Mononuclear cell (primary cell): ENCODE measurements at regions not wholly inside any gene's neighbourhood (a gene's known extent, or its start where the extent isn't known, plus 50 kb on each side); places are given as distances from the start of the nearest gene placed in this dataset.

Source experiments
- H3K27me3 ChIP-seq: 2 replicates; pipeline ENCODE4 v1.6.0; 2011; ENCODE audit warnings: low read length, control low read depth; ENCODE audit not compliant: insufficient read depth
- H3K4me1 ChIP-seq: 2 replicates; pipeline ENCODE4 v1.5.1; 2011; ENCODE audit warnings: mild to moderate bottlenecking, low read length, control low read depth; ENCODE audit not compliant: insufficient read depth
- H3K4me3 ChIP-seq: 2 replicates; pipeline ENCODE4 v1.5.1; 2011; ENCODE audit warnings: mild to moderate bottlenecking, low read length, moderate library complexity
- H3K9me3 ChIP-seq: 2 replicates; pipeline ENCODE4 v1.5.1; 2011; ENCODE audit warnings: low read depth, mild to moderate bottlenecking, control low read depth, low read length

- Histone ChIP-seq H3K9me3 (no peaks in the 10 kb centered on the region), H3K4me1 (no peaks in the 10 kb centered on the region), H3K27me3 (no peaks in the 10 kb centered on the region), H3K4me3 (no peak overlapping the region)
These were observed 1066.6 kb upstream of the SLC10A2 start for GRCh38 chr13:104132849-104133248.

GRCh38 chr13:104114101-104114500 lies 1047.9 kb upstream of the SLC10A2 start:
- no peaks in the 10 kb centered on the region for H3K4me1 ChIP-seq
- H3K9me3 ChIP-seq, result peaks cover 4% of the 10 kb centered on the region
- no peaks in the 10 kb centered on the region for H3K27me3 ChIP-seq
- no peak overlapping the region for H3K4me3 ChIP-seq

- Histone ChIP-seq H3K27me3 (no peaks in the 10 kb centered on the region), H3K4me1 (no peaks in the 10 kb centered on the region), H3K9me3 (peaks cover 4% of the 10 kb centered on the region), H3K4me3 (no peak overlapping the region)
These were observed 1044.8 kb upstream of the SLC10A2 start for GRCh38 chr13:104111031-104111430.

GRCh38 chr13:104106705-104107393 lies 1040.6 kb upstream of the SLC10A2 start:
- Histone ChIP-seq H3K27me3 (no peaks in the 10 kb centered on the region), H3K4me1 (no peaks in the 10 kb centered on the region), H3K9me3 (peaks cover 4% of the 10 kb centered on the region), H3K4me3 (no peak overlapping the region)

GRCh38 chr13:104105418-104106355 lies 1039.5 kb upstream of the SLC10A2 start:
- Histone ChIP-seq H3K9me3 (peaks cover 4% of the 10 kb centered on the region), H3K27me3 (no peaks in the 10 kb centered on the region), H3K4me3 (no peak overlapping the region), H3K4me1 (no peaks in the 10 kb centered on the region)

- H3K4me3 ChIP-seq, result no peak overlapping the region
- H3K27me3 ChIP-seq, result no peaks in the 10 kb centered on the region
- H3K4me1 ChIP-seq, result no peaks in the 10 kb centered on the region
These were observed 1033.5 kb upstream of the SLC10A2 start for GRCh38 chr13:104099750-104100149.

GRCh38 chr13:104098421-104098820 lies 1032.2 kb upstream of the SLC10A2 start:
- H3K9me3 ChIP-seq, result no peaks in the 10 kb centered on the region
- H3K4me3 ChIP-seq, result no peak overlapping the region
- H3K27me3 ChIP-seq, result no peaks in the 10 kb centered on the region

More at GRCh38 chr13:104099750-104100149, 1033.5 kb upstream of the SLC10A2 start:
- H3K9me3 ChIP-seq, result no peaks in the 10 kb centered on the region

GRCh38 chr13:104086759-104087158 lies 1020.5 kb upstream of the SLC10A2 start:
- no peaks in the 10 kb centered on the region for H3K27me3 ChIP-seq
- no peaks in the 10 kb centered on the region for H3K4me1 ChIP-seq
- H3K9me3 ChIP-seq, result no peaks in the 10 kb centered on the region
- H3K4me3 ChIP-seq, result no peak overlapping the region

More at GRCh38 chr13:104098421-104098820, 1032.2 kb upstream of the SLC10A2 start:
- no peaks in the 10 kb centered on the region for H3K4me1 ChIP-seq

GRCh38 chr13:104086210-104086609 lies 1020.0 kb upstream of the SLC10A2 start:
- Histone ChIP-seq H3K4me3 (no peak overlapping the region), H3K27me3 (no peaks in the 10 kb centered on the region), H3K9me3 (no peaks in the 10 kb centered on the region), H3K4me1 (no peaks in the 10 kb centered on the region)

GRCh38 chr13:104085611-104086010 lies 1019.4 kb upstream of the SLC10A2 start:
- no peaks in the 10 kb centered on the region for H3K4me1 ChIP-seq

GRCh38 chr13:104074326-104074725 lies 1008.1 kb upstream of the SLC10A2 start:
- Histone ChIP-seq H3K27me3 (no peaks in the 10 kb centered on the region), H3K4me1 (no peaks in the 10 kb centered on the region), H3K4me3 (no peak overlapping the region), H3K9me3 (peaks cover 4% of the 10 kb centered on the region)

More at GRCh38 chr13:104085611-104086010, 1019.4 kb upstream of the SLC10A2 start:
- H3K27me3 ChIP-seq, result no peaks in the 10 kb centered on the region
- no peak overlapping the region for H3K4me3 ChIP-seq
- no peaks in the 10 kb centered on the region for H3K9me3 ChIP-seq

- Histone ChIP-seq H3K9me3 (no peaks in the 10 kb centered on the region), H3K4me3 (no peak overlapping the region), H3K27me3 (no peaks in the 10 kb centered on the region), H3K4me1 (no peaks in the 10 kb centered on the region)
These were observed 1005.6 kb upstream of the SLC10A2 start for GRCh38 chr13:104071806-104072205.

- Histone ChIP-seq H3K4me3 (no peak overlapping the region), H3K9me3 (no peaks in the 10 kb centered on the region), H3K27me3 (no peaks in the 10 kb centered on the region), H3K4me1 (no peaks in the 10 kb centered on the region)
These were observed 999.1 kb upstream of the SLC10A2 start for GRCh38 chr13:104065328-104065727.

- H3K4me1 ChIP-seq, result no peaks in the 10 kb centered on the region
- no peaks in the 10 kb centered on the region for H3K9me3 ChIP-seq
- no peak overlapping the region for H3K4me3 ChIP-seq
- H3K27me3 ChIP-seq, result no peaks in the 10 kb centered on the region
These were observed 991.6 kb upstream of the SLC10A2 start for GRCh38 chr13:104057861-104058260.

- Histone ChIP-seq H3K27me3 (no peaks in the 10 kb centered on the region), H3K9me3 (no peaks in the 10 kb centered on the region), H3K4me1 (no peaks in the 10 kb centered on the region), H3K4me3 (no peak overlapping the region)
These were observed 979.7 kb upstream of the SLC10A2 start for GRCh38 chr13:104045907-104046306.
